ENCODE measurements at regions not wholly inside any gene's neighbourhood (a gene's known extent, or its start where the extent isn't known, plus 50 kb on each side); places are given as distances from the start of the nearest gene placed in this dataset.

GRCh38 chr1:93777255-93777654 lies 95.6 kb upstream of the BCAR3 start:
- ATAC-seq (ENCODE audit: insufficient read depth, low FRiP score) (no peak), DNase-seq (no peak)
- Histone ChIP-seq H3K9ac (ENCODE audit: insufficient read depth in 1 of 2, low read length in 2 of 2) (no peak overlapping the region), H3K4me1 (ENCODE audit: control insufficient read depth in 5 of 5, insufficient read depth in 5 of 5, low read length in 5 of 5) (peaks cover 0 to 3% (median 3%) of the 10 kb centered on the region in 5 donors), H3K4me3 (no peak overlapping the region), H3K36me3 (ENCODE audit: control insufficient read depth in 4 of 4, insufficient read depth in 4 of 4, low read length in 4 of 4) (no peaks in the 10 kb centered on the region), H3K9me3 (ENCODE audit: control insufficient read depth in 4 of 4, insufficient read depth in 3 of 4, low read length in 3 of 4) (no peaks in the 10 kb centered on the region), H3K27me3 (ENCODE audit: control insufficient read depth in 3 of 3, insufficient read depth in 3 of 3, low read length in 2 of 3) (peaks cover 0 to 4% (median 0%) of the 10 kb centered on the region in 3 donors), H3K27ac (ENCODE audit: low read depth in 1 of 2, low read length in 1 of 2) (no peak overlapping the region)
- 73 to 81% methylated on average over 2 of the region's 2 CpGs for WGBS, 2 donors
- TF ChIP-seq CTCF (IDR thresholded peaks at IDR 0.05; ENCODE audit: control extremely low read depth, extremely low read depth) = no peak

GRCh38 chr1:93776728-93777127 lies 95.1 kb upstream of the BCAR3 start:
- H3K9me3 ChIP-seq (ENCODE audit: control insufficient read depth in 4 of 4, insufficient read depth in 3 of 4, low read length in 3 of 4) = no peaks in the 10 kb centered on the region
- H3K27ac ChIP-seq (ENCODE audit: low read depth in 1 of 2, low read length in 1 of 2) = no peak overlapping the region
- DNase-seq (no peak), ATAC-seq (ENCODE audit: insufficient read depth, low FRiP score) (no peak)
- peaks cover 0 to 4% (median 0%) of the 10 kb centered on the region in 3 donors for H3K27me3 ChIP-seq (ENCODE audit: control insufficient read depth in 3 of 3, insufficient read depth in 3 of 3, low read length in 2 of 3)
- peaks cover 0 to 3% (median 3%) of the 10 kb centered on the region in 5 donors for H3K4me1 ChIP-seq (ENCODE audit: control insufficient read depth in 5 of 5, insufficient read depth in 5 of 5, low read length in 5 of 5)
- no peak for TF ChIP-seq CTCF (IDR thresholded peaks at IDR 0.05; ENCODE audit: control extremely low read depth, extremely low read depth)
- 88 to 93% methylated on average over 3 of the region's 3 CpGs for WGBS, 2 donors
- no peaks in the 10 kb centered on the region for H3K36me3 ChIP-seq (ENCODE audit: control insufficient read depth in 4 of 4, insufficient read depth in 4 of 4, low read length in 4 of 4)
- H3K4me3 ChIP-seq = no peak overlapping the region
- H3K9ac ChIP-seq (ENCODE audit: insufficient read depth in 1 of 2, low read length in 2 of 2) = no peak overlapping the region

GRCh38 chr1:93775224-93775623 lies 93.6 kb upstream of the BCAR3 start:
- Histone ChIP-seq H3K9ac (ENCODE audit: insufficient read depth in 1 of 2, low read length in 2 of 2) (no peak overlapping the region), H3K9me3 (ENCODE audit: control insufficient read depth in 4 of 4, insufficient read depth in 3 of 4, low read length in 3 of 4) (no peaks in the 10 kb centered on the region), H3K27ac (ENCODE audit: low read depth in 1 of 2, low read length in 1 of 2) (no peak overlapping the region), H3K36me3 (ENCODE audit: control insufficient read depth in 4 of 4, insufficient read depth in 4 of 4, low read length in 4 of 4) (no peaks in the 10 kb centered on the region), H3K27me3 (ENCODE audit: control insufficient read depth in 3 of 3, insufficient read depth in 3 of 3, low read length in 2 of 3) (peaks cover 0 to 4% (median 0%) of the 10 kb centered on the region in 3 donors), H3K4me3 (no peak overlapping the region), H3K4me1 (ENCODE audit: control insufficient read depth in 5 of 5, insufficient read depth in 5 of 5, low read length in 5 of 5) (peaks cover 0 to 3% (median 2%) of the 10 kb centered on the region in 5 donors)
- DNase-seq = no peak
- ATAC-seq (ENCODE audit: insufficient read depth, low FRiP score) = peak; percentile 85
- 63 to 99% methylated on average over 6 of the region's 6 CpGs for WGBS, 2 donors
- no peak for TF ChIP-seq CTCF (IDR thresholded peaks at IDR 0.05; ENCODE audit: control extremely low read depth, extremely low read depth)

- DNase-seq (no peak), ATAC-seq (ENCODE audit: insufficient read depth, low FRiP score) (no peak)
- TF ChIP-seq CTCF (IDR thresholded peaks at IDR 0.05; ENCODE audit: control extremely low read depth, extremely low read depth) = no peak
- peaks cover 0 to 3% (median 2%) of the 10 kb centered on the region in 5 donors for H3K4me1 ChIP-seq (ENCODE audit: control insufficient read depth in 5 of 5, insufficient read depth in 5 of 5, low read length in 5 of 5)
- no peaks in the 10 kb centered on the region for H3K9me3 ChIP-seq (ENCODE audit: control insufficient read depth in 4 of 4, insufficient read depth in 3 of 4, low read length in 3 of 4)
- no peak overlapping the region for H3K9ac ChIP-seq (ENCODE audit: insufficient read depth in 1 of 2, low read length in 2 of 2)
- H3K27ac ChIP-seq (ENCODE audit: low read depth in 1 of 2, low read length in 1 of 2) = no peak overlapping the region
- no peak overlapping the region for H3K4me3 ChIP-seq
- peaks cover 0 to 4% (median 0%) of the 10 kb centered on the region in 3 donors for H3K27me3 ChIP-seq (ENCODE audit: control insufficient read depth in 3 of 3, insufficient read depth in 3 of 3, low read length in 2 of 3)
- no peaks in the 10 kb centered on the region for H3K36me3 ChIP-seq (ENCODE audit: control insufficient read depth in 4 of 4, insufficient read depth in 4 of 4, low read length in 4 of 4)
Measured at GRCh38 chr1:93774707-93775106, 93.1 kb upstream of the BCAR3 start.

All from lung (tissue), 11 donors.